Adrenal gland (tissue), 5 donors: ENCODE measurements at regions not wholly inside any gene's neighbourhood (a gene's known extent, or its start where the extent isn't known, plus 50 kb on each side); places are given as distances from the start of the nearest gene placed in this dataset.

Experiments
- CTCF ChIP-seq, 6 experiments: fragments of 450-650 bp in 4 of 6; fragments of 200-600 bp in 2 of 6; sonication (generic) in 1 of 6; IDR thresholded peaks; 1 replicate in 5 of 6; 2 replicates in 1 of 6; pipeline versions ENCODE4 v1.5.1 to v1.8.0; 2016 to 2021; ENCODE audit warnings: antibody characterized with exemption in 6 of 6, mild to moderate bottlenecking in 2 of 6, moderate library complexity in 1 of 6
- POLR2A ChIP-seq, 2 donors: fragments of 450-650 bp; IDR thresholded peaks; one replicate each; pipeline ENCODE4 v1.6.1; 2017; ENCODE audit warnings: antibody characterized with exemption in 2 of 2, mild to moderate bottlenecking in 2 of 2, moderate library complexity in 1 of 2
- donor health status: DM: no; HTN: no; CAD: no.

GRCh38 chr1:36737767-36738166, 255.1 kb upstream of the CSF3R start:
- TF ChIP-seq CTCF (IDR thresholded peaks at IDR 0.05): no peak
- TF ChIP-seq POLR2A (IDR thresholded peaks at IDR 0.05): no peak
